K562 (cell line): ENCODE measurements at regions not wholly inside any gene's neighbourhood (a gene's known extent, or its start where the extent isn't known, plus 50 kb on each side); places are given as distances from the start of the nearest gene placed in this dataset.

ENCODE experiments used
- CBFA2T2 ChIP-seq: fragments of 450-650 bp; conservative IDR thresholded peaks from 2 replicates; pipeline ENCODE4 v1.6.1; 2017; ENCODE audit warnings: mild to moderate bottlenecking
- CEBPB ChIP-seq: fragments of 450-650 bp; IDR thresholded peaks from 2 replicates; pipeline ENCODE4 v1.6.1; 2016; ENCODE audit warnings: missing genetic modification characterization, missing compliant biosample characterization
- DPF2 ChIP-seq: fragments of 450-650 bp; IDR thresholded peaks from 2 replicates; pipeline ENCODE4 v1.6.1; 2016
- PHF8 ChIP-seq: fragments of 200-600 bp; sonication (generic); IDR thresholded peaks from 2 replicates; pipeline ENCODE4 v1.6.1; 2012; ENCODE audit warnings: mixed run types, mild to moderate bottlenecking, inconsistent platforms, low read length, moderate library complexity, borderline replicate concordance
- POLR2G ChIP-seq: fragments of 200-400 bp; formaldehyde crosslinking; IDR thresholded peaks from 2 replicates; pipeline ENCODE4 v1.6.1; 2017; ENCODE audit warnings: low read depth, mild to moderate bottlenecking, antibody characterized with exemption, low read length, moderate library complexity
- ZNF507 ChIP-seq: conservative IDR thresholded peaks from 2 replicates; pipeline ENCODE4 v1.6.1; 2017; ENCODE audit warnings: missing genetic modification characterization, missing compliant biosample characterization
- ZNF75A ChIP-seq: fragments of 450-650 bp; formaldehyde crosslinking; IDR thresholded peaks from 2 replicates; pipeline ENCODE4 v1.4.0; 2020; ENCODE audit warnings: mild to moderate bottlenecking
- ZNF79 ChIP-seq: fragments of 250-450 bp; sonication (Bioruptor Pico); IDR thresholded peaks from 2 replicates; pipeline ENCODE4 v1.4.0; 2020; ENCODE audit warnings: low read depth, mild to moderate bottlenecking, moderate library complexity
- ZZZ3 ChIP-seq: fragments of 450-650 bp; IDR thresholded peaks from 2 replicates; pipeline ENCODE4 v1.6.1; 2016; ENCODE audit warnings: antibody characterized with exemption, mild to moderate bottlenecking, moderate library complexity
- TF ChIP-seq, protein P1 (sequence below): fragments of 450-650 bp; IDR thresholded peaks from 2 replicates; pipeline ENCODE4 v1.6.1; 2016; ENCODE audit warnings: low read depth
- TF ChIP-seq, protein P2 (sequence below), 2 experiments: fragments of 450-650 bp; formaldehyde crosslinking in 1 of 2; IDR thresholded peaks; 2 replicates each; pipeline versions ENCODE4 v1.4.0 to v1.6.1; 2014 to 2020; ENCODE audit warnings: mild to moderate bottlenecking in 2 of 2, borderline replicate concordance in 1 of 2, low read depth in 1 of 2

GRCh38 chr3:14278799-14279625 is 100.4 kb downstream of the LSM3 start (continued):
- TF ChIP-seq, protein P1, sequence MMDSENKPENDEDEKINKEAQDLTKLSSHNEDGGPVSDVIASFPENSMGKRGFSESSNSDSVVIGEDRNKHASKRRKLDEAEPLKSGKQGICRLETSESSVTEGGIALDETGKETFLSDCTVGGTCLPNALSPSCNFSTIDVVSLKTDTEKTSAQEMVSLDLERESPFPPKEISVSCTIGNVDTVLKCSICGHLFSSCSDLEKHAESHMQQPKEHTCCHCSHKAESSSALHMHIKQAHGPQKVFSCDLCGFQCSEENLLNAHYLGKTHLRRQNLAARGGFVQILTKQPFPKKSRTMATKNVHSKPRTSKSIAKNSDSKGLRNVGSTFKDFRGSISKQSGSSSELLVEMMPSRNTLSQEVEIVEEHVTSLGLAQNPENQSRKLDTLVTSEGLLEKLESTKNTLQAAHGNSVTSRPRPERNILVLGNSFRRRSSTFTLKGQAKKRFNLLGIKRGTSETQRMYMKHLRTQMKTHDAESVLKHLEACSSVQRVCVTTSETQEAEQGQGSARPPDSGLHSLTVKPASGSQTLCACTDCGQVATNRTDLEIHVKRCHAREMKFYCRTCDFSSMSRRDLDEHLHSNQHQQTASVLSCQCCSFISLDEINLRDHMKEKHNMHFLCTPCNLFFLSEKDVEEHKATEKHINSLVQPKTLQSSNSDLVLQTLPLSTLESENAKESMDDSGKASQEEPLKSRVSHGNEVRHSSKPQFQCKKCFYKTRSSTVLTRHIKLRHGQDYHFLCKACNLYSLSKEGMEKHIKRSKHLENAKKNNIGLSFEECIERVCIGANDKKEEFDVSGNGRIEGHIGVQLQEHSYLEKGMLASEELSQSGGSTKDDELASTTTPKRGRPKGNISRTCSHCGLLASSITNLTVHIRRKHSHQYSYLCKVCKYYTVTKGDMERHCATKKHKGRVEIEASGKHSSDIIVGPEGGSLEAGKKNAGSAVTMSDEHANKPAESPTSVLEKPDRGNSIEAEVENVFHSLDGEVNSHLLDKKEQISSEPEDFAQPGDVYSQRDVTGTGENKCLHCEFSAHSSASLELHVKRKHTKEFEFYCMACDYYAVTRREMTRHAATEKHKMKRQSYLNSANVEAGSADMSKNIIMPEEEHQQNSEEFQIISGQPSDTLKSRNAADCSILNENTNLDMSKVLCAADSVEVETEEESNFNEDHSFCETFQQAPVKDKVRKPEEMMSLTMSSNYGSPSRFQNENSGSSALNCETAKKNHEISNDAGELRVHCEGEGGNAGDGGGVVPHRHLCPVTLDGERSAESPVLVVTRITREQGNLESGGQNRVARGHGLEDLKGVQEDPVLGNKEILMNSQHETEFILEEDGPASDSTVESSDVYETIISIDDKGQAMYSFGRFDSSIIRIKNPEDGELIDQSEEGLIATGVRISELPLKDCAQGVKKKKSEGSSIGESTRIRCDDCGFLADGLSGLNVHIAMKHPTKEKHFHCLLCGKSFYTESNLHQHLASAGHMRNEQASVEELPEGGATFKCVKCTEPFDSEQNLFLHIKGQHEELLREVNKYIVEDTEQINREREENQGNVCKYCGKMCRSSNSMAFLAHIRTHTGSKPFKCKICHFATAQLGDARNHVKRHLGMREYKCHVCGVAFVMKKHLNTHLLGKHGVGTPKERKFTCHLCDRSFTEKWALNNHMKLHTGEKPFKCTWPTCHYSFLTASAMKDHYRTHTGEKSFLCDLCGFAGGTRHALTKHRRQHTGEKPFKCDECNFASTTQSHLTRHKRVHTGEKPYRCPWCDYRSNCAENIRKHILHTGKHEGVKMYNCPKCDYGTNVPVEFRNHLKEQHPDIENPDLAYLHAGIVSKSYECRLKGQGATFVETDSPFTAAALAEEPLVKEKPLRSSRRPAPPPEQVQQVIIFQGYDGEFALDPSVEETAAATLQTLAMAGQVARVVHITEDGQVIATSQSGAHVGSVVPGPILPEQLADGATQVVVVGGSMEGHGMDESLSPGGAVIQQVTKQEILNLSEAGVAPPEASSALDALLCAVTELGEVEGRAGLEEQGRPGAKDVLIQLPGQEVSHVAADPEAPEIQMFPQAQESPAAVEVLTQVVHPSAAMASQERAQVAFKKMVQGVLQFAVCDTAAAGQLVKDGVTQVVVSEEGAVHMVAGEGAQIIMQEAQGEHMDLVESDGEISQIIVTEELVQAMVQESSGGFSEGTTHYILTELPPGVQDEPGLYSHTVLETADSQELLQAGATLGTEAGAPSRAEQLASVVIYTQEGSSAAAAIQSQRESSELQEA: no peak
- TF ChIP-seq ZNF75A (CRISPR knock-in tag) (no peak), ZNF79 (CRISPR knock-in tag) (no peak), ZZZ3 (no peak), CEBPB (tag) (0 out of 2 replicates have a peak, but pooled peaks have one; percentile 31), PHF8 (no peak), POLR2G (no peak), CBFA2T2 (no peak), DPF2 (peak; percentile 78), ZNF507 (no peak)
- TF ChIP-seq, protein P2, sequence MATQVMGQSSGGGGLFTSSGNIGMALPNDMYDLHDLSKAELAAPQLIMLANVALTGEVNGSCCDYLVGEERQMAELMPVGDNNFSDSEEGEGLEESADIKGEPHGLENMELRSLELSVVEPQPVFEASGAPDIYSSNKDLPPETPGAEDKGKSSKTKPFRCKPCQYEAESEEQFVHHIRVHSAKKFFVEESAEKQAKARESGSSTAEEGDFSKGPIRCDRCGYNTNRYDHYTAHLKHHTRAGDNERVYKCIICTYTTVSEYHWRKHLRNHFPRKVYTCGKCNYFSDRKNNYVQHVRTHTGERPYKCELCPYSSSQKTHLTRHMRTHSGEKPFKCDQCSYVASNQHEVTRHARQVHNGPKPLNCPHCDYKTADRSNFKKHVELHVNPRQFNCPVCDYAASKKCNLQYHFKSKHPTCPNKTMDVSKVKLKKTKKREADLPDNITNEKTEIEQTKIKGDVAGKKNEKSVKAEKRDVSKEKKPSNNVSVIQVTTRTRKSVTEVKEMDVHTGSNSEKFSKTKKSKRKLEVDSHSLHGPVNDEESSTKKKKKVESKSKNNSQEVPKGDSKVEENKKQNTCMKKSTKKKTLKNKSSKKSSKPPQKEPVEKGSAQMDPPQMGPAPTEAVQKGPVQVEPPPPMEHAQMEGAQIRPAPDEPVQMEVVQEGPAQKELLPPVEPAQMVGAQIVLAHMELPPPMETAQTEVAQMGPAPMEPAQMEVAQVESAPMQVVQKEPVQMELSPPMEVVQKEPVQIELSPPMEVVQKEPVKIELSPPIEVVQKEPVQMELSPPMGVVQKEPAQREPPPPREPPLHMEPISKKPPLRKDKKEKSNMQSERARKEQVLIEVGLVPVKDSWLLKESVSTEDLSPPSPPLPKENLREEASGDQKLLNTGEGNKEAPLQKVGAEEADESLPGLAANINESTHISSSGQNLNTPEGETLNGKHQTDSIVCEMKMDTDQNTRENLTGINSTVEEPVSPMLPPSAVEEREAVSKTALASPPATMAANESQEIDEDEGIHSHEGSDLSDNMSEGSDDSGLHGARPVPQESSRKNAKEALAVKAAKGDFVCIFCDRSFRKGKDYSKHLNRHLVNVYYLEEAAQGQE (IDR thresholded peaks at IDR 0.05; ENCODE audit: borderline replicate concordance): 0 out of 2 replicates have a peak, but pooled peaks have one; percentile 18
- TF ChIP-seq, protein P2 (CRISPR knock-in tag; IDR thresholded peaks at IDR 0.05; ENCODE audit: low read depth): no peak
